HG03139 (cell line): ENCODE measurements at regions not wholly inside any gene's neighbourhood (a gene's known extent, or its start where the extent isn't known, plus 50 kb on each side); places are given as distances from the start of the nearest gene placed in this dataset.
"Not testable (repeated sequence)": the region's sequence is repeated elsewhere in the genome, so short reads cannot be mapped to it uniquely, and the experiment has no call there.

Experiments used
- ATAC-seq: cut with Tn5 transposase; IDR thresholded peaks from one replicate; pipeline ENCODE4 v1.9.1; 2021; ENCODE audit not compliant: unreplicated experiment

GRCh38 chr2:174697255-174697654, 67.0 kb downstream of the CHRNA1 start:
- peak; percentile 90 for ATAC-seq

DNA sequence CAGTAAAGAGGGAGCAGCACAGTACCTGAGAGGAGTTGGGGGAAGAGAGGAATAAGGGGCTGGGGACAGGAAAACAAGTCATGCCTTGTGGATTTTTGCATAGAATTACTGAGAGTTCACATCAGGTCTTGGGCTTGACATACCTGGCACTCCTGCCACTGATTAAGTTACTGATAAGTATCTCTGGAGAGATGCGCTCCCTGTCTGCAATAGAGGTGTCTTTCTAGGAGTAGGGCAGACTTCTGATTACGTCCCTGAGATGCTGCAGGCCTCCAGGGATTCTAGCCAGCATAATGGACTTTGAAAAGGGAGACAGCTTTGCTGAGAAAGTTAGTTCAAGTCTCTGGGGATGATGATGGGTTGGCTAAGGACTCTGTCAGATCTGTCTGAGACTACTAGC, 69.4 kb downstream of the CHRNA1 start:
- no peak for ATAC-seq

- ATAC-seq, result no peak
Observed at GRCh38 chr2:174694196-174694878, 69.9 kb downstream of the CHRNA1 start.

DNA sequence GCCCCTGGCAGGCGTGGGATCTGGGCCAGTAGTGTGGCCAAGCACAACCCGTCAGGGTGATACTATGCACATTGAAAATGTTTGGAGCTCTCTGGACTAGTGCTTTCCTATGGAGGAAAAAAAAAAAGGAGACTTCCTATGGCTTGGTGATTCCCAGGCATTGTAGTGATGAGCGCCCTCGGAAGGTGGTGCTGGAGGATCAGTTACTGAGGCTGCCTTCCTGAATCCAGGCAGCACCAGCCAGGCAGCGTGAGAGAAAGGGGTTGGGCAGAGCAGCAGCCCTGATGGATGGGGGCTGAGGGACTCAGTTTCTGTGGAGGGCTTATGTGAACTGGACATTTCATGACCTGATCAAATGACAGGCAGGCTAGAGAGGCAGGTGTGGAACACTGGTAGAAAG, 70.9 kb downstream of the CHRNA1 start:
- no peak for ATAC-seq

DNA sequence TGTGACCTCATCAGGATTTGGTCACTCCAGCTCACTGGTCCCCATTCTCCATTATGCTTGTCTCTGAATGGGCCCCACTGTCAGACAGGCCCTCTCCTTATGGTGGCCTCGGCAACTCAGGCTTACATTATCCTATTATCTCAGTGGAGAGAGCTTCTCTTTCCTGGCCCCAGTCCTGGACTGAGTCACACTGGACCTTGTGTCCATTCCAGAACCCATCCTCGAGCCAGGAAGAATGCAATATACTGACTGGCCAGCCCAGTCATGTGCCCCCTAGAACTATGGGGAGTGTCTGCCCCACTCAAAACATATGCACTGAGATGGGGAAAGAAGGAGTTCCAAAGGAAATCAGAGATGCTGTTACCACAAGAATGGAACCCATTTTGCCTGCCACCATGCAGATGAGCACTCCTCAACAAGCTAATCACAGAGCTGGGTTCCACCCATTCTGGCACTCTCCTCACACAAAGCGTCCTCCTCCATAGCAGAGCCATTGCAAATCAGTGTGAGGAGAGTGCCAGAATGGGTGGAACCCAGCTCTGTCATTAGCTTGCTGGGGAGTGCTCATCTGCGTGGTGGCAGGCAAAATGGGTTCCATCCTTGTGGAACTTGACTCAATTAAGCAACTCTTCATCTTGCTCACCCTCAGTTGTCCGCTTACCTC, 71.9 kb downstream of the CHRNA1 start:
- no peak for ATAC-seq

- no peak for ATAC-seq
Observed at GRCh38 chr2:174691201-174691779, 73.0 kb downstream of the CHRNA1 start.

DNA sequence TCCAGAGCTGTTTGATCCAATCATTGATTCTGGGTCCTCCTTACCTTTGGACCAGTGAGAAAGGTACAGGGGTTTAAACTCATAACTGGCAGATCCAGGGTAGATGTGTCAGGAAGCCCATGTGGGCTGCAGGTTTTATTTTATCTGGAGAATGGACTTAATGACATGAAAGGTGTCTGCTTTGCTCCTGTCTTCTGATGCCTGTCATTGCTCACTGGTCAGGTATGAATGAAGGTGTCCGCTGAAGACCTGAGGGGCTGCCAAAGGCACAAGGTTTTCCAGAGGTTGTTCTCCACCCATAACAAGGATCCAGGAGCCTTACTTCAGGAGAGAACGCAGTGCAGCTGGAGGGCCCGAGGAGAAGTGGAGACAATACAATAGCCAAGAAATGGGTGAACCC, 74.2 kb downstream of the CHRNA1 start:
- no peak for ATAC-seq

- ATAC-seq, result no peak
Observed at GRCh38 chr2:174688079-174688478, 76.2 kb downstream of the CHRNA1 start.

DNA sequence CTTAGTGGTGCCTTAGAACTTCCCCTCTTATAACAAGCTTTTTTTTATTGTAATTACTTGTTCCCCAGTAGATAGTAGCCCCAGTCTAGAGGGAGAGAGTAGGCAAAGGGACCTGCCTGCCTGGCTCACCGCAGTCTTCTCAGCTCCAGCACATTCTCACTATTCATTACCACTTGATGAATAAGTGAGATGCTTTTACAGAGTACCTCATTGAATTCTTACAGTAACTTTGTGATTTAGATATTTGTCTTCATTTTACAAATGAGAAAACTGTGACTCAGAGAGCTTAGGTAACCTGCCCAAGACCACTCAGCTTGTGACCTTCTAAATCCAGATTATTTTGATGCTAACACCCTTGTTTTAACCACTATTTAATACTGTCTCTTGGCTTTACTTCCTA, 77.8 kb downstream of the CHRNA1 start:
- ATAC-seq, result no peak

DNA sequence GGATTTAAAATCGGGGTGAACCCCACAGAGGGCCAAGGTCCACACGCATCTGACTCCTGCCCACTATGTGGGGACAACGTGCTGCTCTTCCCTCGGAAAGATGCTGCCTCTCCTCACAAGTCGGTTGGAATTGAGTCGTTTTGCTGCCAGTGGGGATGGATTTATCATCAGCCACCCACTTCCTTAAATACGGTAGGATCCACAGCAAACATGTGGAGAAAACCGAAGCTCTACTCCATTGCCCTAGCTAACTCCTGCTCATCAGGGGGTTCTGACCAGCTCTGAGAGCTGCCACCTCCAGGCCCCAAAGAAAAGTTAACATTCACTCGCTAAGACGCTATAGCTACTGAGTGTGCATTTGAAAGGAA, 80.9 kb downstream of the CHRNA1 start:
- no peak for ATAC-seq

GRCh38 chr2:174682578-174683391, 81.5 kb downstream of the CHRNA1 start:
- peak; percentile 46 for ATAC-seq

DNA sequence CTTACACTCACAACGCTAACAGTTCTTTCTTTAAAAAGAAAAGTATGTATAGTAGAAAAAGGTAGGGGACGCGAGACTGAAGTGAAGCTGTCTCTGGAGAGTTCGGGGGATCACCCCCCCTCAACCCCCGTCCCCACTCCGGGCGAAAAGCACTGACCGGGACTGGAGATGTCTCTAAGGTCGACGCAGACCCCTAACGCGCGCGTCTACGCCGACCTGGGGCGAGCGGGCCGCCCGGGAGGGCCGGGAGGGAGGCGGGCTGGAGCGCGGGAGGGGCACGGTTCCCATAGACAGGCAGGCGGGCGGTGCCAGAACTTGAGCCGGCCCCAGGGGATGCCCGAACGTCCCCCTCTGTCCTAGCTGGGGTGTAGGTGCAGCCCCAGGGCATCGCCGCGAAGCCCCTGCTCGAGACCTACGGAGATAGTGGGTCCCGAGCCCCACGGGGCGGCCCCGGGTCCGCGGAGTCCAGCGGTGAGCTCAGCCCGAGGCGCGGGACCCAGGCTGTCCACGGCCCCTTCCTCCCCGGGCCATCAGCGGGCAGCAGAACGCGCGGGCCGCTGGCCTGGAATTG, 82.2 kb downstream of the CHRNA1 start:
- ATAC-seq, result peak; percentile 42

- ATAC-seq, result peak; percentile 8
Observed at GRCh38 chr2:174681099-174682006, 82.9 kb downstream of the CHRNA1 start.

DNA sequence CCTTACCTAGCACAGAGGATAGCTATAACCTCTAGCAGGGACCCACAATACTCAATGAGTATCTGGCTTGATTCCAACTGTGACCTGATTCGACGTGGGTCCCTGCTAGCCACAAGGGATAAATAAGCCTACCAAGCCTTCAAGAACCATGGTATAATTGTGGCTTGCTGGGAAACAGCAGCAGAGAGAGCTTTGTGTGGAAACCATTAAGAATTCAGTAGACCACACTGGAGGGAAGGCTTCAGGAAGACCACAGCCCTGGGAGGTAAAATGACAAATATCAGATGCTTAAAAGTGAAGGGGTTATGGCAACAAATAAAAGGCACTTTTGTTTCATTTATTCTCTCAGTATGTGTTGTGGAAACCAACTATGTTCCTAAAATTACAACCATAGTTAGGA, 82.6 kb upstream of the WIPF1 start:
- no peak for ATAC-seq

DNA sequence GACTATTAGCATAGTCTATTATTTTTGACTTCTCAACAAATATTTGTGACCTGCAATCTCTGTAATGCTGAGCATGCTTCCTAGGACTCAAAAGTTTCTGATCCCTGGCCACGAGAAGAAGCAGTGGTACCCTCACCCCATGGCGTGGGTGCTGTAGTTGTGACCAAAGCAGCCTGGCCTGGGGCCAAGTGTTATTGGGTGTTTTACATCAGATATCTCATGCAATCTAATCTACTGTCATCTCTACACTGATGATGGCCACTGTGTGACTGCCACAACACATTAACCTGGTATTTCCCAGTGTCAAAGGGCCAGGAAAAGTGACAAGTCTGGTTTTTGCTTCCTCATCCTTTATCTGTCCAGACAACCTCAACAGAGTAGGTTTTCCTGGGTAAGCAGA, 80.8 kb upstream of the WIPF1 start:
- ATAC-seq, result no peak

GRCh38 chr2:174675615-174676014, 78.0 kb upstream of the WIPF1 start:
- no peak for ATAC-seq

DNA sequence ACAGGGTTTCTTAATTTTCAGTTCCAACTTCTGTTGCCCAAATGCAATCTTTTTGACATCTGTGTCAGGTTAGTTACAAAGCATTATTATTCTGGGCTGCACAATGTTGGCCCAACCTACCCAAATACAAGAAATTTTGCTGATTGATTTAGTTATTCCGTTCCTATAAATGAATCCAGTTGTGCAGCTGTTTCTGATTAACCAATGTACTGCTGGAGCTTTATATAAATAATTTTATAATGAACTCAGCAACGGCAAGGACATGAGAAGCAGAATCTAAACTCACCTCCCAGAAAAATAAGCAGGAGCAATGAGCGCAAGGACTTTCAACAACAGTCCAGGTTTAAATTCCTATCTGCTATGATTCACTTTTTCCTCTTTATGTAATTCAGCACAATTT, 76.3 kb upstream of the WIPF1 start:
- ATAC-seq, result no peak

GRCh38 chr2:174673440-174673839, 75.8 kb upstream of the WIPF1 start:
- no peak for ATAC-seq

DNA sequence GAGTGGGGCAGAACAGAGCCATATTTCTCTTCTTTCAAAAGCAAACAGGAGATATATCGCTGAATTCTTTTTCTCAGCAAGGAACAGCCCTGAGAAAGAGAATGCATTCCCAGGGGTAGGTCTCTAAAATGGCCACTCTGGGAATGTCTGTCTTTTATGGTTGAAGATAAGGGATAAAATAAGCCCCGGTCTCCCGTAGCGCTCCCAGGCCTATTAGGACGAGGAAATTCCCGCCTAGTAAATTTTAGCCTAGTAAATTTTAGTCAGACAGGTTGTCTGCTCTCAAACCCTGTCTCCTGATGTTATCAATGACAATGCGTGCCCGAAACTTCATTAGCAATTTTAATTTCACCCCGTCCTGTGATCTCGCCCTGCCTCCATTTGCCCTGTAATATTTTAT, 73.9 kb upstream of the WIPF1 start:
- ATAC-seq, result not testable (repeated sequence)

DNA sequence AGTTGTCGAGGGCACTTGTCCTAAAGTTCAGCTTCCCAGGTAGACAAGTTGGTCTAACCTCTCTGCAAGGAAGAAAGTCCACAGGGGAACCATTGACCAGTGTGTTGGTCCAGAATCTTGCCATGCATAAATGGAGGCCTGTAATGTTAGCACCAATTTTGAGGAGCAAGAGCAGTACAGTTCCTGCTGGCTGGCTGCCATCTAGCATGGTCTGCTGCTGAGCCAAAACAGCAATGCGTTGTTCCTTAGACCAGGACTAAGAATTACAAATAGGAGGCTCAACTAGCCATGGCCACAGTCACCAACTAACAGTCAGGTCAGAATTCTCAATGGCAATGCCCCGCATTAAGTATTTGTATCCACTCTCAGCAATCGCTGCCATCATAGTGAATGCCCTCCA, 72.8 kb upstream of the WIPF1 start:
- no peak for ATAC-seq
